SHP77 treated with DMSO at 0.1 percent for 48 hours (cell line): ENCODE measurements at regions not wholly inside any gene's neighbourhood (a gene's known extent, or its start where the extent isn't known, plus 50 kb on each side); places are given as distances from the start of the nearest gene placed in this dataset.

ENCODE experiments used
- DNase-seq: peaks from one replicate; lab custom pipeline; 2025; lab: John Stamatoyannopoulos, UW

DNA sequence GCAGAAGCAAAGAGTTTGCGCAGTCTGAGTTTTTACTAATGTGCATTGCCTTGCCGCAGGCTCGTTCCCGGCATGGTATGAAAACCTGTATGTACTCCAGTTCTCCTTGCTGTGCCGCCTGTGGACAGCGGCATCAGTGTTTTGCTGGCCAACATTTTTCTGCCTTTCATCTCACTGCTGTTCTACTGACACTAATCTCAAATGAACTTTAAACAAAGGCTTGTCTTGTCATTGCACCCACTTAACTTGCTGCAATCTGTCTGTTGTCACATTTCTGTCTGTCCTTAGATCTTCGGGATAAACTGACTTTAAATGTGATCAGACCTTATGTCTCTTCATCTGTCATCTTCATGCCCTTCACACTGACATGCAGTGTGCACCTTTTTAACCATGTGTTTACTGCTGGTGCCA is 71.7 kb upstream of the ZNRF2 start:
- DNase-seq = no peak

DNA sequence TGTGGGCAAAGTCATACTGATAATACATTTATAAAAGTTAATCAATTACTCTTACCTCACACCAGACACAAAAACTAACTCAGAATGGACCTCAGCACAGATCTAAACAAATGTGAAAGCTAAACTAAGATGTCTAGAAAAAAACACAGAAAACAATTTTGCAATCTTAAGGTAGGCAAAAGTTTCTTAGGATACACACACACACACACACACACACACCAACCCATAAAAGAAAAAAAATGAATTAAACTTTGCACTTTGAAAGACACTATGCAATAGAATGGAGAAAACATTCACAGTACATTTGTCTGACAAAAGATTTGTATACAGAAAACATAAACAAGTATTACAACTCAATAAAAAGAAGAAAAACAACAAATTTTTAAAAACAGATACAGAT is 70.8 kb upstream of the ZNRF2 start:
- DNase-seq = no peak

DNA sequence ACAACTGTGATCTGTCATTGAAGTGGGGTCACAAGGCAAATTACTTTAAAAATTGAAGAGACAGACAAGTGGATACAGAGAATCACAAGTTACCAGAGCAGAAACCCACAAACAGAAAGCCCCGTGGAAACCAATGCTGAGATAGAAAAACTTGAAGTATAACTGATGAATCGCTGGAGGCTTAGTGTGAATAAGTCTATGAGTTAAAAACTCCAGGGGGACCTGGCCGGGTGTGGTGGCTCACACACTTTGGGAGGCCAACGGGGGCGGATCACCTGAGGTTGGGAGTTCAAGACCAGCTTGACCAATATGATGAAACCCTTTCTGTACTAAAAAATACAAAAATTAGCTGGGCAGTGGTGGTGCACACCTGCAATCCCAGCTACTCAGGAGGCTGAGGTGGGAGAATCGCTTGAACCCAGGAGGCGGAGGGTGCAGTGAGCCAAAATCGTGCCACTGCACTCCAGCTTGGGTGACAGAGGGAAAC is 69.7 kb upstream of the ZNRF2 start:
- DNase-seq = no peak

DNA sequence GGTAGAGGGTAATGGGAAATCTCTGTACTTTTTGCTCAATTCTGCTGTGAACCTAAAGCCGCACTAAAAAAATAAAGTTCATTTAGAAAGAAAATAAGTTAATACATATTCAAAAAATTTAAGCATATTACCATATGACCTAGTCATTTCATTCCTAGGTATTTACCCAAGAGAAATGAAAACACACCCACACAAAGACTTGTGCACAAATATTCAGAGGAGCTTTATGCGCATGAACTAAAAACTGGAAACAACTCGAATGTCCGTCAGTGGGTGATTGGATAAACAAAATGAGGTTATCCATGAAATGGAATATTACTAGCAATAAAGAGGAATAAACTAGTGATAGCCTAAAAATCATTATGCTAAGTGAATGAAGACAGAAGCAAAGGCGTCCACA is 62.6 kb upstream of the ZNRF2 start:
- DNase-seq = no peak

DNA sequence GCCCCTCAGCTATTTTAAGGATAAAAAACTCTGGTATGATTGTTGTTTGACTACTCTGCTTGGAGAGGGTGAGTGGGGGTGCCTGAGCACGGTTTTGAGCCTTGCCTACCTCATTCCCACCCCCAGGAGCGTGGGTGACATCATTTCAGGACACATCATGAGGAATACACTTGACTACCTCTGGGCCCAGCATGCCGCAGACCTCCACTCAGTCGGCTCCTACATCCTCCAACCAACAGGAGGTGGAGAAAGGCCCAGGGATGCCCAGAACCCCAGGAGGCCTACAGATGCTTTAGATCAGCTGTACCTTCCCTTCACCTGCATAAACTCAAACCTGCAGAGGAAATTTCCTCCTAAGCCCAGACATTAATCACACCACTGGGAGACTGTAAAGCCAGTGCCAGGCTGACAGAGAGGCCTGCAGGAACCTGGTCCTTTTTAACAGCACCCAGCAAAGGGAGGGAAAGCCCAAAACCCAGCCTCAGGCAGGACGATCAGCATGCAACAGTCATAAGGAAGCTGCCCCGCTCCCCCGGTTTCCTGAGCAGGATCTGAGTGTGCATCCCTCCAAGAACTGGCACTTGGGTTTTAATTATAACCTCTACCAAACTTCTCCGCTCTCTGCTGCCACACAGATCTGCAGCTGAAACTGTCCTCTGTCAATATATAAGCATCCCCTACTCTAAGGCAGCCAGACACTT is 61.7 kb upstream of the ZNRF2 start:
- DNase-seq = no peak

DNA sequence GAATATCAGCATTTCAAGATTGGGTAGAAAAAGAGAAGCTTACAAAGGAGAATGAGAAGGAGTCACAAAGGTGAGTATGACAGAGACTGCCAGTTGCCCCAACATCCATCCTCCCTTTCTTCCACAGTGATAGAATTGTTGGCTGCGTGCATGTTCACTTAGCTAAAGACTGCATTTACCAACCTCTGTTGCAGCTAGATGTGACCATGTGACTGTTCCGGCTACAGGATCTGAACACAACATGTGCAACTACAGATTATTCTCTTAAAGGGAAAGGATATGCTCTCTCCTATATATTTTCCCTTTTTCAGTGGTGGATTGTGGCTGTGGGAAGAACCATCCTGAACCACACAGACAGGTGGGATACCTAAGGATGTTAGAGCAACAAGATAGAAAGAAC is 60.5 kb upstream of the ZNRF2 start:
- no peak for DNase-seq

DNA sequence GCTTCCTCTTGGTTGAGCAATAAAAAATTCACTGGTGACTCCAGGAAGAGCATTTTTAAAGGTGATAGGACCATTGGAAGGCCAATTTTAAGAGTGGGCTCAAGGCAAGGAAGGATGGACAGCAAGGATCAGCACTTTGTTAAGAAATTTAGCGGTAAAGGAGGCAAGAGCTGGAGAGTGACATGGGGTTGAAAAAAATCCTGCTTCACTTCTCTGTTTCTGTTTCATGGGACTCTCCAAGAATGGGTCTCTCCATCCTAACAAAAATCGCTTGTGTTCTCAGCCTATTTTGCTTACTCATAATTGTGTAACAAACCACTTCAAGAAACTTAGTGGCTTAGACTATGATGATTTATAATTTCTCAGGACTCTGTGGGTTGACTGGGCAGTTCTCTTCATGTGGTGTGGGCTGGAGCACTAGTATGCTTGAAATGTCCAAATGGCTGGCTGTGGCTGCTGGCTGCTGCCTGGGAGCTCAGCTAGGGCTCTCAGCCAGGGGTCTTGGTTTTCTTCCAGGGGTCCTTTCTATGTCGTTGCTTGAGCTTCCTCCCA is 59.8 kb upstream of the ZNRF2 start:
- no peak for DNase-seq

DNA sequence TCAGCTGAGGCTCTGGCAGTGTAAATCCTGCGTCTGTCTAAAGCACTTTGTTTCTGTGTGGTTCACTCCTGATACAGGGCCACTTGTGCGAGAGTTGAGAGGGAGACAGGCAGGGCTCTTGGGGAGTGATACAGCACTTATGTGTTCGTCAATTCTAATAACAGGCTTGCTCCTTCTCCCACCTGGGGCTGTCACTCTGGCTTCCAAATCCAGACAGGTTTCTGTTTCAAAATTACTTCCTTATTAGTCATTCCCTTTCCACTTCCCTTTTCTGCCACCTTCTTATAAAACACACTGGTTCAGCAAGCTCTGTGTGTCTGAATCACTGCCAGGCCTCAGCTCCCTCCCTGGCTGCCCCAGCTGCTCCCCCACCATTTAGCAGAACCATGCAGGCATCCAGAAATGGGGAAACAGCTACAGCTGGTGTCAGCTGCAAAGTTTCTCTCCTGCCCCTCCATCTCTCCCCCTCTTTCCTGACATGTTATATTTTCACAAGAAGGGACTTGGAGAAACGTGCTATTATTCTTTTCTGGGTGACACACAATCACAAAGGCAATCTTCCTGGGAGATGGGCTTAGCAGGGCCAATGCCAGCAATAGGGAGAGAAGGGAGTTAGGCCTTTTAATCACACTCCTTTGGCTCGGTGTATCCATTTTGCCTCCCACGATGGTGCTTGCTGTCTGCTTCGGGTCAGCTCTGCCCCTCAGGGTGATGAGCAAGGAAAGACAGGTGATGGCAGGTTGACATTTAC is 58.4 kb upstream of the ZNRF2 start:
- no peak for DNase-seq

DNA sequence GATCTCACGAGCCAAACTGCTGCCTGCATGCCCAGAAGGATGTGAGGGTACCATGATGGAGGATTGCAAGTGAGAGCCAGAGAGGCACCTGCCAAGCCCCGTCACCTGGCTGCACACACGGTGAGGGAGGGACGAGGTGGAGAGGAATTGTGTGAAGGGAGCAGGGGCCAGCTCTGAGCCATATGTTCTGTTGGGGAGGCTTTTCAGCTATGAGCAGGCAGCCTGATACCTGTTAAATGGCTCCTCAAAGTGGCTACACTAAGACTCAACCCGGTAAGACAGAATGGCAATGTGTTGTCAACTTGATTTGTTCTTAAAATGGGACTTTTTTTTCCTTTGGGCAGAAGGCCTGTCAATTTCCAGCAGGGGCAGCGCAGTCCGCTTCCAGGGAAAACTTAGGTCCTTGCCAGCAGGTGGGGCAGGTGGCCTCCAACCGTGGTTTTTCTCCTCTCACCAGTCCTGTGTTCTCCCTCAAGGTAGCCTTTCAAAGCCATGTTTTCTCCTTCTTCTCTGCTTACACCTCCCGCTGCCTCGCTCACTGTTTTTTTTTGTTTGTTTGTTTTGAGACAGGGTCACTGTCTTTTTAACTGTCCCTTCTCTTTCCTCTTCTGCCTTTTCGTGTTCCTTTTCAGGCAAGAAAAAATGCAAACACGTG is 57.7 kb upstream of the ZNRF2 start:
- peak; percentile 71 for DNase-seq

DNA sequence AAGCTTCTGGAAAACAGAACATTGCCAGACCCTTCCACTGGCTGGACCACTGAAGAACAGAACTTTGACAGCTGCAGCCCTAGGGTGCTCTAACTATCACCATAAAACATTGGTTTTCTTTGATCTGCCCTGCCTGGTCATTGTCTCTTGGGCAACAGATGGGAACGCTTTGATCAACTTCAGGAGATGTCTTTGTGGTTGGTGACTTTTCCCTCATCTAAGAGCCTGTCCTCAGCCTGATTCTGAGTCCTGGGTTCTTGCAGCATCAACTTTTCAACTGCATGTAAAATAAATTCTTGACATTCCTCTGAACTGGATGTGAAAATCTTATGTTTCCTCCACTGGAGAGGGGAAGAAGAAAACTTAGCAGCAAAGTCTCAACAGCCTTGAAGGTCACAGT is 53.1 kb upstream of the ZNRF2 start:
- DNase-seq = no peak

DNA sequence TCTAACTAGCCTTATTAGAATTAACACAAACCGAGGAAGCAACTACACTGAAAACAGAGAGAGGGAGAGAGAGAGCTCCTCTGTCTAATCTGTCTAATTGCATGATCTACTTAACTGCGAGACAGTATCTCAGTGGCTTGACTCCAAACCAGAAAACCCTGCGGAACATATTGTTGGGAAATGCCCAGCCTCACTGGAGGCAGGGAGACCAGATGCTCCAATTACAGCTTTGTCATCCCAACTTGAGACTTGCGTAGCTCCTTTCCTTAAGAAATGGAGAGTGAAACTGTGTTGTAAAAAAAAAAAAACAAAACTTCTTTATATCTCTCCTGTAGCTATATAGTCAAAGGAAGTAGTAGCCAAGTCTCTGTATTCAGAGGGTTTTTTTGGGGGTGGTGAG is 52.0 kb upstream of the ZNRF2 start:
- no peak for DNase-seq
